Loucy (cell line): ENCODE measurements at regions not wholly inside any gene's neighbourhood (a gene's known extent, or its start where the extent isn't known, plus 50 kb on each side); places are given as distances from the start of the nearest gene placed in this dataset.

ENCODE experiments used
- H2AFZ ChIP-seq: fragments of 200-600 bp; sonication (generic); 2 replicates; pipeline ENCODE4 v1.6.0; 2016; ENCODE audit warnings: antibody characterized with exemption, mild to moderate bottlenecking, low read length, moderate library complexity
- H3F3A ChIP-seq: fragments of 200-600 bp; 2 replicates; pipeline ENCODE4 v1.6.0; 2016; ENCODE audit warnings: antibody characterized with exemption, low read depth, mild to moderate bottlenecking
- H3K27me3 ChIP-seq: fragments of 200-600 bp; sonication (generic); 2 replicates; pipeline ENCODE4 v1.6.1; 2014; ENCODE audit warnings: low read length, mild to moderate bottlenecking; ENCODE audit not compliant: insufficient read depth, poor library complexity, severe bottlenecking
- H3K36me3 ChIP-seq: fragments of 200-600 bp; sonication (generic); 2 replicates; pipeline ENCODE4 v1.6.1; 2016; ENCODE audit warnings: low read length; ENCODE audit not compliant: insufficient read depth
- H3K4me1 ChIP-seq: fragments of 200-600 bp; sonication (generic); 2 replicates; pipeline ENCODE4 v1.5.1; 2014; ENCODE audit warnings: low read length, mild to moderate bottlenecking; ENCODE audit not compliant: insufficient read depth, poor library complexity, severe bottlenecking
- H3K4me2 ChIP-seq: fragments of 200-600 bp; sonication (generic); 2 replicates; pipeline ENCODE4 v1.6.0; 2014; ENCODE audit warnings: antibody characterized with exemption, low read length, low read depth, mild to moderate bottlenecking; ENCODE audit not compliant: poor library complexity, severe bottlenecking
- H3K4me3 ChIP-seq: fragments of 200-600 bp; sonication (generic); 2 replicates; pipeline ENCODE4 v1.5.1; 2014; ENCODE audit warnings: low read length, mild to moderate bottlenecking, mixed read lengths; ENCODE audit not compliant: poor library complexity, severe bottlenecking
- H3K79me2 ChIP-seq: fragments of 200-600 bp; sonication (generic); 2 replicates; pipeline ENCODE4 v1.6.1; 2014; ENCODE audit warnings: low read length; ENCODE audit not compliant: insufficient read depth
- H3K9ac ChIP-seq: fragments of 200-600 bp; sonication (generic); 2 replicates; pipeline ENCODE4 v1.6.0; 2014; ENCODE audit warnings: mild to moderate bottlenecking, low read depth, low read length, moderate library complexity; ENCODE audit not compliant: poor library complexity, severe bottlenecking
- H3K9me2 ChIP-seq: fragments of 200-600 bp; sonication (generic); replicated peaks from 2 replicates; pipeline ENCODE4 v1.6.1; 2016; ENCODE audit warnings: low read depth, low read length, mixed read lengths
- H3K9me3 ChIP-seq: fragments of 200-600 bp; sonication (generic); 2 replicates; pipeline ENCODE4 v1.6.1; 2014; ENCODE audit warnings: mild to moderate bottlenecking, antibody characterized with exemption, low read length, low read depth; ENCODE audit not compliant: insufficient read depth
- H4K20me1 ChIP-seq: fragments of 200-600 bp; sonication (generic); 2 replicates; pipeline ENCODE4 v1.6.0; 2014; ENCODE audit warnings: antibody characterized with exemption, low read length, mild to moderate bottlenecking; ENCODE audit not compliant: insufficient read depth, poor library complexity, severe bottlenecking
- CTCF ChIP-seq: fragments of 200-600 bp; sonication (generic); conservative IDR thresholded peaks from 2 replicates; pipeline ENCODE4 v1.5.1; 2014; ENCODE audit warnings: mild to moderate bottlenecking, antibody characterized with exemption, low read length
- EZH2phosphoT487 ChIP-seq: fragments of 200-600 bp; IDR thresholded peaks from 2 replicates; pipeline ENCODE4 v1.6.1; 2018; ENCODE audit warnings: antibody characterized with exemption, mild to moderate bottlenecking, moderate library complexity, borderline replicate concordance

GRCh38 chr2:100666996-100667395 lies 104.2 kb downstream of the PDCL3 start:
- Histone ChIP-seq H3K4me1 (no peaks in the 10 kb centered on the region), H3K4me3 (no peak overlapping the region), H4K20me1 (no peaks in the 10 kb centered on the region), H3K27me3 (no peaks in the 10 kb centered on the region), H3K9me2 (no peaks in the 10 kb centered on the region), H3K9ac (no peak overlapping the region), H3K36me3 (no peaks in the 10 kb centered on the region), H3K4me2 (no peak overlapping the region), H2AFZ (no peak overlapping the region), H3K9me3 (no peaks in the 10 kb centered on the region), H3K79me2 (no peaks in the 10 kb centered on the region), H3F3A (no peaks in the 10 kb centered on the region)
- TF ChIP-seq EZH2phosphoT487 (no peak), CTCF (no peak)

GRCh38 chr2:100667801-100668200 lies 105.0 kb downstream of the PDCL3 start:
- H3K36me3 ChIP-seq, result no peaks in the 10 kb centered on the region
- no peak overlapping the region for H3K9ac ChIP-seq
- H3K27me3 ChIP-seq, result no peaks in the 10 kb centered on the region
- no peaks in the 10 kb centered on the region for H3K79me2 ChIP-seq
- H3K9me3 ChIP-seq, result no peaks in the 10 kb centered on the region
- H3K4me1 ChIP-seq, result no peaks in the 10 kb centered on the region
- no peak for TF ChIP-seq CTCF
- no peak for TF ChIP-seq EZH2phosphoT487
- H2AFZ ChIP-seq, result no peak overlapping the region
- H3F3A ChIP-seq, result no peaks in the 10 kb centered on the region
- no peak overlapping the region for H3K4me3 ChIP-seq
- no peaks in the 10 kb centered on the region for H4K20me1 ChIP-seq
- no peaks in the 10 kb centered on the region for H3K9me2 ChIP-seq
- no peak overlapping the region for H3K4me2 ChIP-seq

- H3K4me1 ChIP-seq, result no peaks in the 10 kb centered on the region
- TF ChIP-seq CTCF, result no peak
- TF ChIP-seq EZH2phosphoT487, result no peak
- H2AFZ ChIP-seq, result no peak overlapping the region
- H3F3A ChIP-seq, result no peaks in the 10 kb centered on the region
- H3K4me3 ChIP-seq, result no peak overlapping the region
- no peak overlapping the region for H3K4me2 ChIP-seq
- no peaks in the 10 kb centered on the region for H3K27me3 ChIP-seq
- no peaks in the 10 kb centered on the region for H4K20me1 ChIP-seq
- H3K36me3 ChIP-seq, result no peaks in the 10 kb centered on the region
- no peaks in the 10 kb centered on the region for H3K9me2 ChIP-seq
- no peaks in the 10 kb centered on the region for H3K79me2 ChIP-seq
- no peak overlapping the region for H3K9ac ChIP-seq
- H3K9me3 ChIP-seq, result no peaks in the 10 kb centered on the region
These were observed 107.4 kb downstream of the PDCL3 start for GRCh38 chr2:100670232-100670631.
